ENCODE measurements at regions not wholly inside any gene's neighbourhood (a gene's known extent, or its start where the extent isn't known, plus 50 kb on each side); places are given as distances from the start of the nearest gene placed in this dataset.
"Not testable (repeated sequence)": the region's sequence is repeated elsewhere in the genome, so short reads cannot be mapped to it uniquely, and the experiment has no call there.

DNA sequence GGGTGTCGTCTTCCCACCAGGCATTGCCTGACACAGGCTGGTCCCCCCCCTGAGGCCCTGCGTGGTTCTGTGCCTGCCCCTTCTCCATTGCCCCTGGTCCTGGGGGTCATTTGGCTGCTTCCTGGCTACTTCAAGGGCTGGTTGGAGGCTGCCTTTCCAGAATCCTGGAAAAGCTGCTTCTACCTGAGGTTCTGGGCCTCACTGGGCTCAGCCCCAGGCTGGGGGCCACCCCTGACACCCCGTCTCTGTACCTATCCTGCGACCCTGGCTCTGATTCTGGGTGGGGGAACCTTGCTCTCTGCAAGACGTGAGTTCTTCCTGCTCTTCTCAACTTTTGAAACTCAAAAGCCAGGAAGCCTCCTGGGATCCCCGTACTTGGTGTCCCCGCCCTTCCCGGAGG lies 149.3 kb upstream of the PTPN1 start:
- DNase-seq (ENCODE audit: low spot score): no peak

DNA sequence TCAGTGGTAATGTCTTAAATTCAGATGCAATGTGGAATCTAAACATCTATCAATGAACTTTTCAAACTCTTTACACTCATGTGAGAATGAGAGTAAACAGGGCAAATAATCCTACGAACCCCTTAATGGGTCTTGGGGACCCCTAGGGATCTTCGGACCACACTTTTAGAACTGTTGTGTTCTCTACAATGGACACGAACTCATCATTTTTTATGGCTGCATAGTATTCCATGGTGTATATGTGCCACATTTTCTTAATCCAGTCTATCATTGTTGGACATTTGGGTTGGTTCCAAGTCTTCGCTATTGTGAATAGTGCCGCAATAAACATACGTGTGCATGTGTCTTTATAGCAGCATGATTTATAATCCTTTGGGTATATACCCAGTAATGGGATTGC lies 148.0 kb upstream of the PTPN1 start:
- DNase-seq (ENCODE audit: low spot score): not testable (repeated sequence)

DNA sequence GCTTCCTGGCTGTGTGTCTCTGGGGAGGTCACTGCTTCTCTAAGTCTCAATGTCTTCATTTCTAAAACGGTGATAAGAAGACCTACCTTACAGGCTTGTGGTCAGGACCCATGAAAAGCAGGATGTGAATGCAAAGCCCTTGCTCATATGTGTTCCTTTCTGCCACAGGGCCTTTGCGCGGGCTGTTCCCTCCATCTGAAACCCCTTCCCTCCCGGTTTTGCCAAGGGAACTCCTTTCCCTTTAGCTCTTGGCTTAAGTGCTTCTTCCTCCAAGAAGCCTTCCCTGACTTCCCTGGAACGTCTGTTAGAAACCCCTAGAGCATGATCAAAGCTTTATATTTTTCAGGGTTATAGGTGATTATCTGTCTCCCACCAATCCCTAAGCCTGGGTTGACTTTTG lies 147.2 kb upstream of the PTPN1 start:
- no peak for DNase-seq (ENCODE audit: low spot score)

DNA sequence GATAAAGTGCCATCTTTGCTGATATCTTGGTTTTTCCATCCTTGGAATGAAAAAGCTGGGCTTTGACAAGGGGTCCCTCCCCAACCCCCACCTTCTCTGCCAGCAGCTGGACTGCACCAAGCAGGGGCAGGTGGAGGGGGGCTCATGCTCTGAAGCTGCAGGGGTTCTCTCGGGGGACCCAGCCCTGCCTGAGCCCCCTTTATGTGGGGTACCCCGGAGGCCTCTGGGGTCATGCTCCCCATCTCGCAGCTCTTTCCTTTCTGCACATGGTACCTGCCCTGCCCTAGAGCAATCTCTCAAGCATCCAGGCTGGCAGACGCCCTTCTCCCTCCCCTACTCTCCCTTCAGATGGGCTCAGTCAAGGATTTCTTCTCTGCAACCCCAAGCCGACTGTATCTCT lies 146.7 kb upstream of the PTPN1 start:
- no peak for DNase-seq (ENCODE audit: low spot score)

DNA sequence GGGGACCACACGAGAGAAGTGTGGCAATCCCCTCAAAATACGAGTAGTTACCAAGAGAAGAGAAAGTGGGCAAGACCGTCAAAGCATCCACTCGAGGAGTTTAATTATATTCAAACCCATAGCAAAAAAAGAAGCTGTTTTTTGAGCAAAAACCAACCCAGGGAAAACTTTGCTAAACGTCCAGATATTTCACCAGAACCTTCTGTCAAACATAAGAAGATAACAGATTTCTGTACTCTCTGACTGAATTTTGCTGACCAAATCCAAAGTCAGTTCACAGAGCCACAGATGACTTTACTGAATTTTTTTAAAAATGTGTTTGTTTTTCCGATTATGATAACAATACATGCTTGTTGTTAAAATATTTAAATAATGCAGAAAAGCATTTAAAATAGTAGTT lies 145.6 kb upstream of the PTPN1 start:
- DNase-seq (ENCODE audit: low spot score): no peak

DNA sequence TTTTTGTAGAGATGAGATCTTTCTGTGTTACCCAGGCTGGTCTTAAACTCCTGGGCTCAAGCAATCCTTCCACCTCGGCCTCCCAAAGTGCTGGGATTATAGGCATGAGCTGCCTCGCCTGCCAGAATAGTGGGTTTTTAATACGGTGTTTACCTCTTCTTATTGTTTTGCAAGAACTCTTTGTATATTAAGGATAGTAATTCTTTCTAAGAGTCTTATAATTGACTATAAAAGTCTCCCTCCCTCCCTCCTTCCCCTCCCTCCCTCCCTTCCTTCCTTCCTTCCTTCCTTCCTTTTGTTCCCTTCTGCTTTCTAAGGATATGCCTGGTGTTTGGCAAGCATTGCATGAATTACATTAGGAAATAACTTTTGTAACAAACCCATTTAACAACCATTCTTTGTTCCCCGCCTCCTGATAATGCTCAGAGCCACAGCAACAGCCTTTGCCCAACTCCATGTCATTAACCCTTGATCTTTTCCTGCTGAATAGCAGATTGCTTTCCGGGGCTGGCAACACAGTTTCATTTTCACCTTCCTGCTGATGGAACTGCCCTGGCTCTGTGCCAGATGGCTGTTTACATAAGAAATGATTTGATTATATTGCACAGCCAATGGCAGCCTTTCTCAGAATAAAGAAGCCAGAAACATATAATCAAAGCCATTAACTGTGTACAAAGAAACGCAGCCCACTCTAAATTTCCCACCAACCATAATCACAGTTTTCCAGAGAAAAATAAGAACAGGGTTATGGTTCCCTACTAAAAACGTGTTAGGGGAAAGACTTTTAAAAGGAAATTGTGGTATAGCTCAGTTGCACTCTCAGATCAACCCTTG lies 143.7 kb upstream of the PTPN1 start:
- no peak for DNase-seq (ENCODE audit: low spot score)

DNA sequence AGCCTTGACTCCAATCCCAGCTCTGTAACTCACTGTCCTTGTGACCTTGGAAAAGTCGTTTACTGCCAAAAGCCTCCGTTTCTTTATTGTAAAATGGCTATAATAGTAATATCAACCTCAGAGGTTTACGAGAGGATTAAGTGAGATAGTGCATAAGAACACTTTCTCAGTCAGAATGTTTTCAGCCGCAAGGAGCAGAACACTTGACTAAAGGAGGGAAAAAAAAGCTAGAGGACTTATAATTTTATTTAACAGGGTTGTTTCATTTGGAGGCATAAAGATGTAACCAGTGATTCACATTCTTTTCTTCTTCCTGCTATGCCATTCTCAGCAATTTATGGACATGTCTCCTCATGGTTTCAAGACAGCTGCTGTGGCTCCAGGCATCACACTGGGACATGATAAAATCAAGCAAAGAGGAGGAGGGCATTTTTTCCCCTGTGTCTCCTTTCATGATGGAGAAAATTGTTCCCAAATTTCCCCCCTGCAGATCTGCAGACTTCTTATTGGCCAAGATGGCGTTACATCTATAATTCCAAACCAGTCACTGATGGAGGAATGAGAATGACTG lies 143.0 kb upstream of the PTPN1 start:
- no peak for DNase-seq (ENCODE audit: low spot score)

DNA sequence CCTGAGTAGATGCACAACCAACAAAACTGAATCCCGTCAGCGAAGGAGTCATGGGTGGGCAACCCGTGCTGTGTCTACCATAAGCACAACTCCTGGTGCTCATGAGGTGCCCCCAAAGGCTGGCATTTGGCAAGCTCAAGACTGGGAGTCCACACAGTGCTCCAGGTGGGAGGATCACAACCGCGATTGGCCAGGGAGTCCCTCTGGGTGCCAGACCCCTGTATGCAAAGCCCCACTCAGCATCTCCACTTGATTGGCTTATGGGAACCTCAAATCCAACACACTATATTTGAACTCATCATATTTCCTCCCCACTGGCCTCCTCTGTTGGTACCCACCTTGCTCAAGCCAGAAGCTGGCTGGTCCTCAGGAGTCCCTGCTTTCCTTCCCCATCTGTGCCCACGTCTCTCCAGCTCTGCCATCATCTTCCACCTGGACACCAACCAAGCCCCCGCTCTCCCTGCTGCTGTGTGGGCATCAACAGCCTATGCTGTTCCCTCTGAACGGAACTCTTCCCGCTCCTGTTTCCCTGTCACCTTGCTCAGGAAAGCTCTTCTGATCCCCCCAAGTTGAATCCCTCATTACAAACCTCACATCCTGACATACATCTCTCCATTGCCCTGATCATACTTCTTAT lies 142.3 kb upstream of the PTPN1 start:
- no peak for DNase-seq (ENCODE audit: low spot score)

DNA sequence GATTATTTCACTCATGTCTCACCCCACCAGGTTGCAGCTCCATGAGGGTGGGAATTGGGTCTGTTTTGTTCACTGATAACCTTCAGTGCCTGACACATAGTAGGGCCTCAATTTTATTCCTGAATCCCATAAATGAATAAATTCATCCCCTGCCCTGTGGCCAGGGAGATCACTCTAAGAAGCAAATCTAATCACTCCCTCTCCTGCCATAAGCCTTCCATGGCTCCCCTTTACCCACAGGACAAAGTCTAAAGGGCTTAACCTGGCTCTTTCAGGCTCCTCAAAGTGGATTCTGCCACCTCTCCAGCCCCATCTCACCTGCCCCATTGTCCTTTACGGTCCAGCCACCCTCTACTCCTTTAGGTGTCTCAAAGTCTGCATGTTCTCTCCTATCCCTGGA lies 141.8 kb upstream of the PTPN1 start:
- no peak for DNase-seq (ENCODE audit: low spot score)

DNA sequence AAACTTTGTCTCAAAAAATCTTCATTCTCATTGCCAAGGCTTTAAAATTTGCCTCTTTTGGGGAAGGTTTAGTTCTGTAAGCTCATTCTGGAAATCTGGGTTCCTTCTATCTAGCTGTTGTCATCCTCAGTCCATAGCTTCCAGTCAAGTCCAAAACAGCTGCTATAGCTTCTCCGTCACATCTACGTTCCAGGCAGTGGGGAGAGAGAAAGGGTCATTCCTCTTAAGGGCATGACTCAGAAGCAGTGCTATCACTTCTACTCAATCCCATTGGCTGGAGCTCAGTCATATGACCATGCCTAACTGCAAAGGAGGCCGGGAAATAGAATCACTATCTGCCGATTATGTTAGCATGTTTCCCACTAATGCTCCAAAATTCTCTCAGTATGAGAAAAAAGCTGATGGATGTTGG lies 141.4 kb upstream of the PTPN1 start:
- no peak for DNase-seq (ENCODE audit: low spot score)

DNA sequence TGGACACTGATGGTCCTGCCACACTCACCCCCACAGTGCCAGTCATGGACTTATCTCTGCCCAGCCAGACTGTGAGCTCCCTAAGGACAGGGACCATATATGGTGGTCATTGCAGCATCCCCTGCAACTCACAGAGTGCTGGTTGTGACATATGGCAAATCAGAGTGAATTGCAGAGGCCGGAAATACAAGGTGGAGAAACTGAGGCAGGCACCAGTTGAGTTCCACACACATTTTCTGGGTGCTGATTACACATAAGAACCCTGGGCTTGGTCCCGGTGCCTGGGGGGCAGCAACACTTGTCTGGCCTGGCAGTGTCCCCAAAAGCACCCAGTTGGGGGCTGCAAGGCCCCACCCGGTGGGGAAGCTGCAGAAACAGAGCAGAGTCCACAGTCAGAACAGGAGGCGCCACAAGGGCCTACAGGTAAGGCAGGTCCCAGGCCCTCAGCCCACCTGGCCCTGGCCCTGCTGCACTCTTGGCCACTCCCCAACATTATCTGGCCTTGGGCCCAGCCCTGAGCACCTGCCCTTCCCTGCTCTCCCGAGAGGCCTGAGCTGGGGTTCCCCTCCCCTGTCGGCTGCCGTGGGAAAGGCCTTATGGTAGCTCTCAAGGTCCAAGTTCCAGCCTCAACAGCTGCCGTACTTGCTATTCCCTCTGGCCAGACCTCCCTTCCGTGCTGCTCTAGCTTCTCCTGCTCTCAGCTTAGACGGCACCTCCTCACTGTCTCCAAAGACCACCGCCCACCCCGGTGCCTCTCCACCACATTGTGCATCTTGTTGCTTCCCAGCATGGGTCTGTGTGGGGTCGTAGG lies 140.8 kb upstream of the PTPN1 start:
- no peak for DNase-seq (ENCODE audit: low spot score)

DNA sequence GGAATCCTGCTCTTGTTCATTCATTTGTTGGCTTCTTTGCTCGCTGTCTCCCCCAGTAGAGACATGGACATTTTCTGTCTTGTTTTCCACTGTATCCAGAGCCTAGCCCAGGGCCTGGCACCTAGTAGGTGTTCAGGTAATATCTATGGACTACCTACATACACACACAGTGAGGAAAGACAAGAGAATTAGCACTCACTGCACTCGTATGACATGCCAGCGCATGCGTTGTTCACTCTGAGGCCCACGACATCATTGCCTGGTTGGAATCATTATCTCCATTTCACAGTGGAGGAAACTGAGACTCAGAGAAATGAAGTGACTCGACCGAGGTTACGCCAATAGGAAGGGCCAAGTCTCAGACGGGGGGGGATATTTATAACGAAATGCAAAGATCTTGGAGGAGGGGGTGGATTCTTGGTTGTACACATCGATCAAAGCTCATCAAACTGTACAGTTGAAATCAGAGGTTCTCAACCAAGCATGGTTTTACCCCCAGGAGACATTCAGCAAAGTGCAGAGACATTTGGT lies 140.1 kb upstream of the PTPN1 start:
- DNase-seq (ENCODE audit: low spot score): no peak

DNA sequence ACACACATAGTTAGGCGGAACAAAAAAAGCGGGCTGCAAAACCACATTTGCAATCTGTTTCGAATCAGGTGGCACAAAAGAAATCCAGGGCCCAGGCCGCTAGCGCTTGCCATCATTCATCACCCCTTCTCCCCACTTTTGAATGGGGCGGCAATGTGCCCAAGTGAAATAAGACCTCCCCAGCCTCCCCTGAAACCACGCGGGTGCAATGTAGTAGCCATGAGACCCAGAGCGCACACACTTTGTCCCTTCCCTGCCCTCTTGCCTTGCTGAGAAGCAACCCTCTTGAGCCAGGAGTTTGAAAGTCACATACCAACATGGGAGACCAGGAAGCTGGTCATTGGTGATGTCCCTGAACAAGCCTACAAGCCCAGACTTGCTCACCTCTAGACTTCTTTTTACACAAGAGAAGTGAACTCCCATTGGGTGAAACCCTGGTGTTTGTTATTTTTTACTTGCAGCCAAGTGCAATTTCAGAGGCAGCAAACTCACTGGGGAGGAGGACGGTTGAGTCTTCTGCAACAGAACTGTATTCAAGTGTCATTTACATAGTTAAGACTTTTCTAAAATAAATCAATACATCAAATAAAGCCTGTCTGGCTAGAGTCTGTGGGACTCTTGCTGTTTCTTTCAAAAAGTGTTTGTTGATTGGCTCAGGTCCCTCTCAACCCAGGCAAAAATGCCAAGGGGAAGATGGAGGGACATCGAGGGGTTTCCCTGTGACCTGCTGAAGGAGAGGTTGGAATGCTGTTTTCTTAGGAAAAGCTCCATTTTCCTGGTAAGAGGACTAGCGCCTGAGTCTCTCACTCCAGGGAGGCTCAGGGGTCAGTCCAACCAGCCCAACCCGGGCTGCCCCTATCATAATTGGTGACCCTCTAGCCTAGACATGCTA lies 138.1 kb upstream of the PTPN1 start:
- DNase-seq (ENCODE audit: low spot score): no peak

DNA sequence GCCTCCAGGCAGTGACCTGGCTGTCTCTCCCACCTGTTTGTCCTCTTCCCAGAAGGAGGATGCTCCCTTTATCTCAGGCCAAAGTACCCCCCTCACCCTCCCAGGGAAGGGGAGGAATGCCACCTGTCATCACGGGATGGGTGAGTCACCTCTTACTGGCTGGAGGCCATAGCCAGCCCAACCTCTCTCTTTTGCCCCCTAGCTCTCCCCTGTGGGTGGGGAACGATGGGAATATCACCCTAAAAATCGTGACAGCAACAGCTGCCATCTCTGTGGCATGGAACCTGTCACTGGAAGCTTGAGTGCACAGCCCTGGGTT lies 137.5 kb upstream of the PTPN1 start:
- DNase-seq (ENCODE audit: low spot score): no peak

DNA sequence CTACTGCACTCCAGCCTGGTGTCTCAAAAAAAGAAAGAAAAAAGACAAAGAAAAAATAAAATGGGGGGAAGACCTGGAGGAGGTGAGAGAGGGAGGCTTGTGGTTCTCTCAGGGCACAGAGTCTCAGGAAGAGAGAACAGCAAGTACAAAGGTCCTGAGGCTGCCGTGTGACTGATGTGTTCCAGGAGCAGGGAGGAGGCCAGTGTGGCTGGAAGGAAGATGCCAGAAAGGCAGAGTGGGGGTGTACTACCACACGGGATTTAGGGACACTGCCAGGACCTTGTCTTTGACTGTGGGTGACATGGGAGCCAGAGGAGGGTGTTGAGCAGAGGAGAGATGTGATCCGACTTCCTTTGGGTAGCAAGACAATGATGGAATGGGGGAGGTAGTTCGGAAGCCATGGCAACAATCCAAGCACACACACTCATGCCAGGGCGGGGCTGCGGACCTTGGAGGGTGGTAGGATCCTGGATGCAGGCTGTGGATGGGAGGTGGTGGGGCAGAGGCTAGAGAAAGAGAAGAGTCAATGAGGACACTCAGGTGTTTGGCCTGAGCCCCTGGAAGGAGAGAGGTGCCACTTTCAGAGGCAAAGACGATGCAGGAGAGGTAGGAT lies 136.4 kb upstream of the PTPN1 start:
- no peak for DNase-seq (ENCODE audit: low spot score)

DNA sequence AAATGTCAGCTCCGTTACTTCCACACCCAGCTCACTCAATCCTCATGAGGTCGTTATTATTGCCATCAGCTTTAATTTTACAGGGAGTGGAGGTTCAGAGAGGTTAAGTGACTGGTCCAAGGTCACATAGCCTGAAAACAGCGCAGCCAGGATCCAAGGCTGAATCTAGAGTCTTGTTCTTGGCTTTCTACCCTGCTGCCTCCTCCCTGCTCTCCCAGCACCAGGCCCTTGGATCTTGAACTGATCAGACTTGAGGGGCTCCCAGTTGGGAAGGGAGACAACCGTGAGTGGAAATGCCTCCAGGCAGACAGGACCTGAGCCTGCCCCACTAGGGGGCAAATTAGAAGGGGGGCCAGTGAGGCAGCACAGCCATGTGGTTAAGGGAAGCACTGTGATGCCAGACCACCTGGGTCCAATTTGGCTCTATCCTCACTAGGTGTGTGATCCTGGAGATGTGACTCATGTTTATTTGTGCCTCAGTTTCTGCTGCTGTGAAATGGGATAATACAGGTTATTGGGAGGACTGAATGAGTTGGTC lies 135.6 kb upstream of the PTPN1 start:
- DNase-seq (ENCODE audit: low spot score): no peak

DNA sequence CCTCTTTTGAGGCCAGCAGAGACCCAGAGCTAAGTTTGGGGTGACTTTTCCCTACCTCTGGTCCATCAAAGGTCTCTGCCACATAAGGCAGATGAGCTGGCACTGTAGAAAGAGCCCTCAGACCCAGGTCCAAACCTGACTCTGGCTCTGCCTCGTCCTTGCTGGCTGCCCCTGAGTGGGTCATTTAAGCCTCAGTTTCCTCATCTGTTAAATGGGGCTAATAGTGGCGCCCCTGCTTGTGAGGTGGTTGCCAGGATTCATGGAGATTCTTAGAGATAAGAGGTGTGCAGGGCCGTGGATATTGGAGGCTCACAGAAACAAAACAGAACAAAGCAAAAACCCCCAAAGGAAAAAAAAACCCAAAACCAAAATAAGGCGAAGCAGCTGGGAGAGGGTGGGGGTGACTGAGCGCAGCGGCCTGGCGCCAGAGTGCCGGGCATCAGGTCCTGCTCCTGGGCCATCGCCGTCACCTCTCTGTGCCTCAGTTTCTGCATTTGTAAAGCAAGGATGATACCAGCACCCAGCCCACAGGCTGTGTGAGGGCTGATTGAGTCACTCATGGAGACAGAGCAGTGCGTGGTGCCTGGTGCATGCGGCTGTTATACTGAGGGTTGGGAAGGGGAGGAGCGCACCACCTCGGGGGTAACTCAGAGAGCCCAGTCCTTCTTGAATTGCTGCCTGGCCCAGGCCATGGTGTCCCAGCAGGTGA lies 133.8 kb upstream of the PTPN1 start:
- no peak for DNase-seq (ENCODE audit: low spot score)

DNA sequence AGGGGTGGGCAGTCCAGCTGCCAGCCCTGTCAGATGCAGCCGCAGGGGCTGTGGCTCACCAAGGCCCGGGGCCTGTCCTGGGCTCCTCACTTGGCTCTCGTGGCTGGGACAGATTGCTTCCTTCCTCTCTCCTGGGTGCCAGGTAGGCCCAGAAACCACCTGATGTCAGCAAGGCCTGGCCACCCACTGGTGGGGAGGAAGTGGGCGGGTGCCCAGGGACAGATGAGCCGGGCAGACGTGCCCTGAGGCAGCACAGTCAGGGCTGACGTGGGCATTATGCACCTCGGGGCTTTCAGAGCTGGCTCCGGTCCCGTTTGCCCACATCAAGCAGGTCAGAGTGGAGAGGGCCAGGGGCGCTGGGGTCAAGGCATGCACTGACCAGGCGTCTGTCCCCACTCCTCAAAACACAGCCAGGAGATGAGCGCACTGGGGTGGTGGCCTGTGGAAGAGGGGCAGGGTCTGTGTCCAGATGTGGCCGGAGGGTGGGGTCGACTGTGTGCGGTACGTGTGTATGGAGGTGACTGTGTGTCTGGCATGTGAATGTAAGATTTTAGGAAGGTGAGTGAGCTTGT lies 133.2 kb upstream of the PTPN1 start:
- DNase-seq (ENCODE audit: low spot score): no peak

DNA sequence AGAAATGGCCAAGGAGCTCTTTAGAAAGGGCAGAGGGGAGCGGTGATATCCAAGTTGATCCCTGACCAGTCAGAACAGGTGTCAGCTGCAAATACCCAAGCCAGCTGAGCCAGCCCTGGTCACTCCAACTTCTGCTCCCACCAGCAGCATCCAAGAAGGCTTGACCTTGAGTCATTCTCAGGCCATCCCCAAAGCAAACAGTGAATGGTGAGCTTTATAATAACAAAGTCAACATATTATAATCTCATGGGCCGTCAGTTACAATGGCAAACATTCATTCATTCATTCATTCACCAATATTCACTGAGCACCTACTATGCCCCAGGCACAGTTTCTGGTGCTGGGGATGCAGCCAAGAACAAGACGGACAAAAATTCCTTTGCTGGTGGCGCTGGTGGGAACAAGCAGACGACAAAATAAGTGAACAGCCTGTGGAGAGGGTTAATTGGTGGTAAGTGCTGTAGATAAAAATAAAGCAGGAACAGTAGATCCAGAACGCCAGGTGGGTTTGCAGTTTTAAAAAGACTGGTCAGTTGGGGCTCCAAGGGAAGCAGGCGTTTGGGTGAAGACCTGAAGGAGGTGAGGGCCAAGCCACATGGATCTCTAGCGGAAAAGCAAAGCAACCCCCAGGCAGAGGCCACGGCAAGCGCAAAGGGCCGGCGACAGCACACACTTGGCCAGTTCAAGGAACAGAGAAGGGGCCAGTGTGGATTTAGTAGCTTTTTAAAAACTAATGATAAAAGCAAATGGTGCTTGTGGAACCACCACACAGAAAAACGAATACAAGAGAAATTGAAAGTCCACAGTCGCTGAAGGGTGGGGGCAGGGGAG lies 131.8 kb upstream of the PTPN1 start:
- no peak for DNase-seq (ENCODE audit: low spot score)

Data from cerebellar cortex (tissue), 1 donor.